HG03045 (cell line): ENCODE measurements at regions not wholly inside any gene's neighbourhood (a gene's known extent, or its start where the extent isn't known, plus 50 kb on each side); places are given as distances from the start of the nearest gene placed in this dataset.

Experiments
- ATAC-seq: cut with Tn5 transposase; IDR thresholded peaks from one replicate; pipeline ENCODE4 v1.9.1; 2021; ENCODE audit warnings: mild to moderate bottlenecking, moderate library complexity; ENCODE audit not compliant: unreplicated experiment

DNA sequence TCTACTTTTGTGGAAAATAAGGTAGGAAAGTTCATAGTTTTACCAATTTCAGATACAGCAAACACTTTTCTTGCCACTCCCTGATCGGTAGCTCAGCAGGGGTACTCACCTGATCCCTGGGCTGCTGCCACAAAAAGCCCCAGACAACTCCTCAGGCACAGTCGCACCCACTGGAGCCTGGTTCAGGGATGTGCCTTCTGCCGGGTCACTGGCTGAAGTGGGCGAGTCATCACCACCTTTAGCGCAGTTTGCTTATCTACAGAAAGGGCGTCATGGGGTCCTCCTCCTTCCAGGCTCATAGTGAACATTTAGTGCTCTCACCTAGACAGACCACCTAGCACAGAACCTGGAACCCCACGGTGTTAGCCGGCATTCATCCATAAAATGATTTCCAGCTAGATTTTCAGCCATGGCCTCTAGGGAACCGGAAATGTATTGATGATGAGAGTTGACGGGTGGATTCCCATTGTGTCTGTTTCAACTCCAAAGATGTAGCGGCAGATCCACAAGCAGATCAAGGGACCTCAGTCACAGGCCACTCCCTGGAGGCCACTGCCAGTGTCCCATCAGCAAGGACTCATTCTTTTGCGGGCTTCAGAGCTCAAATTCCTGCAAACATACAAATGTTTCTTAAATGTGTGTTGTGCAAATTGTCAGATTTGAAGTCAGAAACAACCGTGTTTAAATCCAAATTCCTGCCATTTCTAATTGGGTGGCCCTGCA, 408.4 kb upstream of the SALL3 start:
- ATAC-seq, result no peak

DNA sequence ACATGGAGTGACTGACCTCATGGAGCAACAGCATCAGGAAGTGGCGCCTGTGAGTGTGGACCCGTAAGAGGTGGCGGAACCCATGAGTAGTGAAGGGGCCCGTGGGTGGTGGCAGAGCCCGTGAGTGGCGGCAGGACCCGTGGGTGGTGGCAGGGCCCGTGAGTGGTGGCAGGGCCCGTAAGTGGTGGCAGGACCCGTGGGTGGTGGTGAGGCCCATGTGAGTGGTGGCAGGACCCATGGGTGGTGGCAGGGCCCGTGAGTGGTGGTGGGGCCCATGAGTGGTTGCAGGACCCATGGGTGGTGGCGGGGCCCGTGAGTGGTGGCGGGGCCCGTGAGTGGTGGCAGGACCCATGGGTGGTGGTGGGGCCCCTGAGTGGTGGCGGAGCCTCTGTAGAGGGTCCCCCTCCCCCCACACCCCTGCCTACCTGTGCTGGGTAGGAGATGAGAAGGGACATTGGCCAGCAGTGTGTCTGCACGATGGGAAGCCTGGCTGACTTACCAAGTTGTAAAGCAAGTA, 407.7 kb upstream of the SALL3 start:
- no peak for ATAC-seq

DNA sequence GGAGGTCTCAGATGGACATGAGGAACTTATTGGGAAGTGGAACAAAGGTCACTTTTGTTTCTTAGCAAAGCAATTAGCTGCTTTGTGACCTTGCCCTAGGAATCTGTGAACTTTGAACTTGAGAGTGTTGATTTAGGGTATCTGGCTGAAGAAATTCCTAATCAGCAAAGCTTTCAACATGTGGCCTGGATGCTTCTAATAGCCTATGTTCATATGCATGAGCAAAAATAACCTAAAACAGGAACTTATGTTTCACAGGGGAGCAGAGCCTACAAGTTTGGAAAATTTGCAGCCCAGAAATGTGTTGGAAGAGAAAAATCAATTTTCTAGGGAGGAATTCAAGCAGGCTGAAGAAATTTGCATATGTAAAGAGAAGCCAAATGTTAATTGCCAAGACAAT, 405.8 kb upstream of the SALL3 start:
- ATAC-seq, result no peak

DNA sequence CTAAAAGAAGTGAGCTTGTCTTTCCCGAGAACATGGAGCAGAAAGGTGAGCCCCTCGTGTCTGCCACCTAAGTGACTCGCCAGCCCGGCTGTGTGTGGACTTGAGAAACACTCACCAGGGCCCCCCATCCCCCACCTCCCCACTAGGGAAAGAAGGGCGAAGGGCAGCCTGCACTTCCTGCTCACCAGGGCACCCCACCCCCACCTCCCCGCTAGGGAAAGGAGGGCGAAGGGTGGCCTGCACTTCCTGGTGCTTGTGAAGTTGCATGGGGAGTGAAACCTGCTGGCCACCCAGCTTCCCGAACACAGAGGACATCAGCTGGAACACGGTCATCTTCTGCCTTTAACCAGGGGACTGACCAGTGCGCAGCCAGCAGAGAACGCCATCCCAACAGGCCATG, 402.7 kb upstream of the SALL3 start:
- no peak for ATAC-seq

DNA sequence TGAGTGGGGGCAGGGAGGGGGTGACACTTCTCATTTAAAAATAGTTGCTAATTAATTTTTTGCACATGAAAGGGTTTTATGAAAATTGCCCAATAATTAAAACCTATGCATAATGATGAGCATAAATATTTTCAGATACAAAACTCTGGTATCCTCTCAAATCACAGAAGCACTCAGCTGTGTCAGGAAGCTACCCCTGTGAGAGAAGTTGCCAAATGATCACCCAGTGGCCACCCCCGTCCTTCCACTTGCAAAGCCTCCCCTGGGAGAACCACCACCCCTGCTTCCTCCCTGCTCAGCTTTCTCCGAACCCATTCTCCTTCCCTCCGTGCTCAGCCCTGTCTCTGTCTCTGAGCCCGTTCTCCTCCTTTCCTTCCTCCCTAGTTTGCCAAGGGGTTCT, 400.2 kb upstream of the SALL3 start:
- no peak for ATAC-seq

DNA sequence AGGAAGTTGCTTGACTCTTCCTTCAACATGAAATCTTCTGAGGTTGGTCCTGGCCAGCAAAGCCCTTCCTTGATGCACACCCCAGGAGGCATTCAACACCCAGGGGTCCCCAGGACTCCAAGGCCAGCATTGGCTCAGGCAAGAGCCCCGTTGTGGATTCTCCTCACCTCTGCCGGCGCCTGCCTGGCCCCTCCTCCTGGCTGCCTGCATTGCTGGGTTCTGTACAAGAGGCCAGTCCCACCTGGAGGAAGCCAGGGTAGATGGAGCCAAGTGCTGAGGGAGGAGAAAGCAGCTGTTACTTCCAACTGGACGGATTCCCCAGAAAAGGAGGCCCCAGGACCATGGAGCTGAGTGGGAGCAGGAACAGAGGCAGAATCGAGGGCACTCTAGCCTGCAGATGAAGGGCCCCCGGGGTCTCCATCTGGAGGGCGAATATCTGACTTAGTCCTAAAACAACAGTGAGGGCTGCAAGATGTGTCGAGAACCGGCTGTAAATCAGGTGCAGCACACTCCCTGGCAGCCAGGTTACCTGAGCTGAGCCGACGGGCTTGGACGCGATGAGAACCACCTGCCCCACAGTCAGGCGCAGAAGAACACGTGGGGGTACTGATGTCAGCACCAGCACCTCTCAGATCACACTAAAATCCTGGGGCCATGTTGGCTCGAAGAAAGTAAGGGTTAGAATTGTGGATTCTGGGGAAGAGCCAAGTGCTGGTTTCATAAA, 399.6 kb upstream of the SALL3 start:
- no peak for ATAC-seq

DNA sequence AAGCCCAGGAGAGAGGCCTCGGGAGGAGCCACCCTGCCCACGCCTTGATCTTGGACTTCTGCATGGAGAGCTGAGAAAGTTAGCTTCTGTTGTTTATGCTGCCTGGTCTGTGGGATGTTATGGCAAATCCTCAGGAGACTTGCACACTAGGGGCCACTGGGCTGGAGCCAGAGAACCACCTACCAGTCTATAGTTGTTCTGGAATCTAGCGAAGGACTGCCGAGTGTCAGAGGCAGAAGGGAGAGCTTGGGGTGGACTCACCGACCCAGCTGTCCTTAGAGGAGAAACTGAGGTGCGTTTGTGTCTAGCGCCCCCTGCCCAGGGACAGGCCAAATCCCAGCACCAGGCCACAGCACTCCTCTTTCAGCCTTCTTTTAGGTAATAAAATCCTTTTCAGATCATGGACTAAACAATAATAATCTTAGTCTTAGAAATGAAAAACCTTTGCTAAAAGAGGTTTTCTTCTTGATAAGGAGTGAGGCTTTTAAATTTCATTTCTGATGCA, 398.7 kb upstream of the SALL3 start:
- ATAC-seq, result no peak

DNA sequence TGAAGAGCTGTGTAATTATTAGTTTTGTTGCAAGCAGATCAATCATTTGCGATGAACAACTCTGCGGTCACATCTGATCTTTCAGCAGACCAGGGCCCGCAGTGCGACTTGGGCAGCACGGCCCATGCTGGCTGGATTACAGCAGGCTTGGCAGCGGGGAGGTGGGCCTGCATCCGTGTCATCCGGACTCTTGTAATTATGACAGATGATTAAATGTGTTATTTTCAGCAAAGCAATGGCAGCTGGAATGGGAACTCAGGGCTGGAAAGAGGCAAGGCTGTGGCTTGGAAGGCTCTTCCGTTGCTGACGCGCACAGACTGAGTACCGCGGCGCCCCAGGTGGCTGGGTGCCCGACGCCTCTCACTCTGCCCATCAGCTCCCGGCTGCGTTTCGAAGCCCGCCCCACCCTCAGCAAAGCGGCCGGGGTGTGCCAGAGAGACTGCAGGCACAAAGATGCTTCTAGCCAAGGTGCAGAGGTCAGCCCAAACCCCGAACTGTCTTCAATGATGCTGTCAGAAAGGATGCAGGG, 397.4 kb upstream of the SALL3 start:
- ATAC-seq, result no peak

DNA sequence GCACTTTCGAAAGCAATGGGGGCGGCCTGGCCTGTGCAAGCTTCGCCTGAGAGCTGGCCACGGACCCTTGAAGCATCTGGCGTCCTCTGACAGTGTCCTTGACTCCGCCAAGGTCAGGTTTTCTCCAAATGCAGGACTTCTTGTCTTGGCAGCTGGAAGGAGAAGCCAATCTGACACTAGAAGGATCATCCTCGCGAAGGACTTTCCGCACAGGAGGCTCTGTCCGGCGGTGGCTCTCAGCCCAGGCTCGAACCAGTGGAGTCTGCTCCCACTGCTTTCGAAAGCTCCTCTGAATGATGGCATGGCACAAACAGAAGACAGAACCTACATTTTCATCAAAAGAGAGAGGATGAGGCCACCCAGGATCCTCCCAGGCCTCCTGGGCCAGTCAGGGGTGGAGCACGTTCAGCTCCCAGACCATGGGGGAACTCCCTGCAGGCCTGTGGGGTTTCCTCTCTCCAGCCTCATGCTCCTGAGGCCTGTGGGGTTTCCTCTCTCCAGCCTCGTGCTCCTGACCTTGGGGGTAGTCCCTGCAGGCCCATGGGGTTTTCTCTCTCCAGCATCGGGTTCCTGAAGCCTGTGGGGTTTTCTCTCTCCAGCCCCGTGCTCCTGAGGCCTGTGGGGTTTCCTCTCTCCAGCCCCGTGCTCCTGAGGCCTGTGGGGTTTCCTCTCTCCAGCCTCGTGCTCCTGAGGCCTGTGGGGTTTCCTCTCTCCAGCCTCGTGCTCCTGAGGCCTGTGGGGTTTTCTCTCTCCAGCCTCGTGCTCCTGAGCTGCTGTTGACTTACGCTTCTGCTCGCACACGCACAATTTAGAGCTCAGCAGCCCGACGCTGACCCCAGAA, 396.5 kb upstream of the SALL3 start:
- no peak for ATAC-seq

DNA sequence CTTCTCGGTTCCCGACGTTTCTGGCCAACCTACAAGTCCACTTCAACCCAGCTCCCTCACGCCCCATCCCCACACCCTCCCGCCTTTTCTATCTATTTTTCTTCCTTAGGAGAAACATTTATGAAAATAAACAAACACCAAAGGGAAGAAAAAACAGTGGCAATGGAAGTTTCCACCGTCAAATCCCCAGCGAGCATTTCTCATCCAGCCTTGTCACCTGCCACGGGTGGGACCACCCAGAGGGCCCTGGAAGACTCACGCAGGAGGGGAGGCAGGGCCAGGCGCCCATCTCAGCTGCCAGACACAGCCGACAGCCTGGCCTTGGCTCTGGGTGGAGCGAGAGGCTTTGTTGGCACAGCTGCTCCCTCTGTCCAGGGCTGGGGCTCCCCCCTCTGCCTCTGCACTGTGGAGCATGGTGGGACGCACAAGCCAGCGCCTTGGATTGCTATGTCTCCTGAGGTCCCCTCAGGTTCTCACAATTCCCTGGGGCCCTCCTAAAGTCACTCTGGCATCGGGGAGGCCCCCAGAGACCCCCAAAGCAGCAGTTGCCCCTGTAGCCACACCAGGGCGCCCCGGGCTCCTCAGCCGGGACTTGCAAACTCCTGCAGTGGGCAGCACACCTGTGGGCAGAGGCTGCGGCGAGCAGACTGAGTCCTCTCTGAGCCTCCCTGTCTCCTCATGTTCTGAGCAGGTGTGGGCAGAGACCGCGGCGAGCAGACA, 395.7 kb upstream of the SALL3 start:
- ATAC-seq, result no peak

DNA sequence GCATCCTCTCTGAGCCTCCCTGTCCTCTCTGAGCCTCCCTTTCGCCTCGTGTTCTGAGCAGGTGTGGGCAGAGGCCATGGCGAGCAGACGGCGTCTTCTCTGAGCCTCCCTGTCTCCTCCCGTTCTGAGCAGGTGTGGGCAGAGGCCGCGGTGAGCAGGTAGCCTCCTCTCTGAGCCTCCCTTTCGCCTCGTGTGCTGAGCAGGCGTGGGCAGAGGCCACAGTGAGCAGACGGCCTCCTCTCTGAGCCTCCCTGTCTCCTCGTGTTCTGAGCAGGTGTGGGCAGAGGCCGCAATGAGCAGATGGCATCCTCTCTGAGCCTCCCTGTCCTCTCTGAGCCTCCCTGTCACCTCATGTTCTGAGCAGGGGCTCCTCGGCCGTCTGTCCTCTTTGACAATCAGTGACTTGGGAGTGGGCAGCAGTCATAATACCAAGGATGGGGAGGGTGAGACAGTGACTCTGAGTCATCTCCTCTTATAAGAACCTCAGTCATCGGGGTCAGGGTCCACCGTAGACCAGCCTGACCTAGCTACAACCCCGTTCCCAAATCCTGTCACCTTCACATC, 395.1 kb upstream of the SALL3 start:
- ATAC-seq, result no peak

DNA sequence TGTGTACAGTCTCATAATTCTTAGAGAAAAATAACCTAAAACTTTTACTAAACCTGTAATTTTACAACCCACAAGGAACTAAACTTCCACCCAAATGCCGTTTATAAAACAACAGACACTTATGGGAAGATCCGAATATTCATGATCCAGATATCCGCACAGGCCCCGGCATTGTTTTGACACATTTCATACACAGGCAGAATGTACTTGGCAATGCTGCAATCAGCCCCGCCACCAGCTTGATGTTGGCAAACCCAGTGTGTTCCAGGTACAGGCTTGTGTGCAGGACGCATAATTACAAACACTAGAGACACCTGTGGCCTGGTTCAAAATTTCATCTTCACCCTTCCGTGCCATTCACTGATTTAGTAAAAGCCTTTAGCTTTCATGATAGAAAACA, 393.0 kb upstream of the SALL3 start:
- ATAC-seq, result no peak

DNA sequence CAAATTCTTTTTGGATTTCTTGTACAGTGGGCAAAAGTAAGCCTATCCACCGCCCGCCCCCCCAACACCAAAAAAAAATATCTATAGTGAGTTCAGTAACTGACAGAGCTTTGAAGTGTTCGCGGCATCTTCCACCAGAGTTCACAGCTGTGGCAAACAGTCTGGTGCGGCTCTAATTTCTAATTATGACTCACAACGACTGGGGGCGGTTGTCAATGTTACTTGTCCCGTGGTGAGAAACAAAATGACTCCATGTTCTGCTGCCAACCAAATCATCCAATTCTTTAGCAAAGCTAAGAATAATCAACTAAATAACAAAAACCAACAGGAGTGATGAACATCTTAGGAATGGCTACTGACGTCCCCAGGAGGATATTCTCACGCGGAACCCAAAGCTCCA, 392.5 kb upstream of the SALL3 start:
- no peak for ATAC-seq

DNA sequence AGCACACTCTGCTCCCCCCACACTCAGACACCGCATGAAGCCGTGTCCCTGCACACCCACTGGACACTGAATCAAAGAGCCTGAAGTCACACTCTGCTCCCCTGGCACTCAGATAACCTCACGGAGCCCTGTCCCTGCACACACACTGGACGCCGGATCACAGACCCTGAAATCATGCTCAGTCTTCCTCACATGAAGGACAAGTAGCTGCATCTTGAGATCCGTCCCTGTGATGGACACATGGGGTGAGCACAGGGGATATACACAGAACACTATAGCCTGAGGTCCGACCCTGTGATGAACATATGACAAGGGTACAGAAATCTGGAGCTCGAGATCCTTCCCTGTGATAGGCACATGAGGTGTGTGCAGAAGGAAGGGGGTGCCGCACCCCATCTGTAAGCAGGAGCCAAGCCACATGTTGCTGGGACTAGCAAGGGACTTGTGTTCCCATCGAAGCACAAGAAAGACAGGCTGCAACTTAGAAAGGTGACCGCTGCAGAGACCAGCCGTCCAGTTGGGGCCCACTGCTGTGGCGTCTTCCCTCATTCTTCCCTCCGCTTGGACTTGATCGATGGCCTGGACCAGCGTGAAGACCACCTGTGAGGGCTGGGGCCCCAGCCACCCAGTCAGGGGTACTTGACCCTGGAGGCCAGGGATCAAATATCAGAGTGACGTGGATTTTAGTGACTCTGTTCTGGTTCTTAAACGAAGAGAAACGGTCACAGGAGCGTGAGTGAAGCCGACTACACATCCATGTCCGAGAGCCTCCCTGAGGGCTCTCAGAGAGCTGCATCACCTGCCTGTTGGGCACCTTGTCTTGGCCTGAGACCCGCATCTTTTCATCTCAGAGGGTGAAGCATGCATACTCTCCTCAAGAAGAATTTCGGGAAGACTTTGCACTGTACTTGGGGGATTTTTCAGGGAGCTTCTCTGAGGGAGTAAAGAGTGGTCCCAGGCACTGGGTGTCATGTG, 391.7 kb upstream of the SALL3 start:
- no peak for ATAC-seq

DNA sequence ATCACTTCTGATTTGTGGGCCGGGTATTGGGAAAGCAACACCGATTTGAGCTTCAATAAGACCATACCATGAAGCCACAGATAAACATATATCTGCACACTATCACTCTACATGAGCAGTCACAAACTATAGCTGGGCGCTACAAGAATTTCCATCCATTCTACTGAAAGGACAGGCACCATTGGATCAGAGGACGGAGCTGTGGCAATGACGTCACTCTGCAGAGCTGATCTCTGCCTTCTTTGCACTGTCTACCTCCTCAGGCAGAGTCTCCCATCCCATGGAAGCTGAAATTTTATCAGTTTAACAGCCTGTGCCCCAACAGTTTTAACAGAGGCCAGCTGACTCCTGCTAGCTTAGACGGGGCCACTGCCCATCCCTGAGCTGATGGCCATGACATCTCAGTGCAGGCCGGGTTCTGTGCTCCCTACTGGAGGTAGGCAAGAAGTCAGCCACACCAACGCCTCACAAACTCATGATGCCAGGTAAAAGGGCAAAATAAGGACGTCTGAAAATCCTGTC, 389.6 kb upstream of the SALL3 start:
- ATAC-seq, result no peak

DNA sequence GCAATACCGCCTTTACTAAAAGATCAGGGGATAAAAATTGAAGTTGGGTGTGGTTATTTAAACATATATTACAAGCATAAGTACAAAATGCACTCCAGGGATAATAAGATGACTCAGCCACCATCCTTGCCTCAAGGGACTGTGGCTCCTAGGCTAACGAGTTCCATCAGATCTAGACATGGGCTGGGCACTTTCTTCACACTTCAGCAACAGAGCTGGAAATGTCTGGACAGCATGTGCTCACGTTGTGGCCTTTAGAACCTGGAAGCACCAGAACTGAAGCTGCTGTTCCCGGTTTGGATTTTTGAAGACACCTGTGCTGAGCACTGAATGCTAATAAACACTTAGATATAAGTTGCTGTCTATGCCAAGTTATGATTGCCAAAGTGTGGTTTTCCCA, 384.2 kb upstream of the SALL3 start:
- no peak for ATAC-seq

DNA sequence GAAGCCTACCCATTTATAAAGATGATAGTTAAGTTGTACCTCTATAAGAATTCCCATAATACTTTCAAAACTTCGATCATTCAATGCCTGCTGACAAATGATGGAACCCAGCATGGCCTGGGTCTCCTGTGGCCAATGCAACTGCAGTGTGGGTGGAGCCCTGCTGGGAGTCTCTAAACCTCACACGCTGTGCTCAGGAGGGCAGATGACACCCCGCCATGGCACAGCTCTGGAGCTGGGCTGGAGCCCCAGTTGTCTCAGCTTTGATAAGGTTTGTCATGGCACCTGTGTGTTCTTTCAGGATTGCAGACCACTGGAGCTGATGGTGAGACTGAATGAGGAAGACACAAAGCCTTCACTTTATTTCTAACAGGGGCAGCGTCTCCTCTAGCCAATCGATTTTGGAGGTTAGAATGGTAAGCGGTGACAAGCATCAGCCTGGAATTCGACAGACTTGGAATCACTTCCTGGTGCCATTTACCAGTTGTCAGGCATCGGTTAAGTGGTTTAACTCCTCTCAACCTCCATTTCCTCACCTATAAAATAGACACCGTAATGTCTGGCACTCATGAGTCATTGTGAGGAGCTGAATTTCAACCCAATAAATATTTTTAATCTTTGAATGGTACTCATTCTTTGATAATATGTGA, 383.6 kb upstream of the SALL3 start:
- ATAC-seq, result no peak

DNA sequence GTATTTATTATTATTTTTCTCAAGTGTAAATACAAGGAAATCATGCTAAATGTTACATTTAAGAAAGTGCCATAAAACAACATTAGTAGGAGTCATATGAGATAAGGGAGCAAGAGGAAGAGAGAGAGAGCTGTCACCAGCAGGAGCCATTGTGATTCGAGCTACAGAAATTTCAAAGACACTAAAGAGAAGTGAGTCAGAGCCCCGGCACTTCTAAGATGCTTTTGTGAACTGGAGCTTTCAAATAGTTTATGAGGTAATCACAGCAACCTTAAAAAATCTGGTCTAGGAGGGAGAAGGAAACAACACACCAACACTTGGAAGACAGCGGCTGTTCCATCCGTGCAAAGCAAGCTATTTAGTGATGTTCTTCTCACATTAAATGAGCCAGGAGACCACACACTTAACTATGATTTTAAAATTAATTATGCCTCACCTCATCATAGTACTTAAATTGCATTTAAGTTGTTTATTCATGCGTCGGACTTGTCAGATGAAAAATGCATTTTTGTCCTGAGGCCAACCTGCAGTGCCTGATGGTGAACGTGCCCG, 382.7 kb upstream of the SALL3 start:
- no peak for ATAC-seq
